Kidney tubule cell (primary cell): ENCODE measurements at regions not wholly inside any gene's neighbourhood (a gene's known extent, or its start where the extent isn't known, plus 50 kb on each side); places are given as distances from the start of the nearest gene placed in this dataset.
A peak's percentile ranks its signal among the peaks of the same experiment; 100 is the strongest.

Experiments used
- DNase-seq: peaks from one replicate; pipeline ENCODE4 v3.0.0-alpha.2; 2018; ENCODE audit warnings: low spot score

DNA sequence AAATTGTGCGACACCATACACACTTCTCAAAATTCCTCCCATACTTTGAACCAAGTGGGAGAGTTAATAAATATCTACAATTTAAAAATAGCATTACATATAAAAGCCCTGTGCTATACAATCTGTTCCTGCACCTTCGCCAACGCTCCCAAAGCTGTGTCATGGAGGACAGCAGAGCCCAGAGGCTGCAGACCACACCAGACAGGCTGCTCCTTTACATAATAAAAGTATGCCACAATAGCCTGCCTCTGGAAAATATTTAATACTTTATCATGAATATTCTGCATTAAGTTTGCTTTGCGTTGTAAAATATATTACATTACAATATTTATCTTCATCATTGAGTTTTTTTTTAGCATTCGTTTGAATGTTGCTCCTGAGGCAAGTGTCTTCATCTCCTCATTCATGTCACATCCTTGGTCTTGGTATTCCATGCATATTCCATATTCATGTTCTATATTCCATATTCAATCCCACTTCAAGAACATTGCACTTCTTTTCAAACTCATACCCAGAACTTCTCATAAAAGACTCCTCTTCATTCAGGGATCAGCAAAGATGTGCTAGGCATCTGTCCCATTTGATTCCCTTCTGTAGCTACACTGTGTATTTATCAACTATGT, 663.9 kb downstream of the POM121L12 start:
- DNase-seq, result no peak

DNA sequence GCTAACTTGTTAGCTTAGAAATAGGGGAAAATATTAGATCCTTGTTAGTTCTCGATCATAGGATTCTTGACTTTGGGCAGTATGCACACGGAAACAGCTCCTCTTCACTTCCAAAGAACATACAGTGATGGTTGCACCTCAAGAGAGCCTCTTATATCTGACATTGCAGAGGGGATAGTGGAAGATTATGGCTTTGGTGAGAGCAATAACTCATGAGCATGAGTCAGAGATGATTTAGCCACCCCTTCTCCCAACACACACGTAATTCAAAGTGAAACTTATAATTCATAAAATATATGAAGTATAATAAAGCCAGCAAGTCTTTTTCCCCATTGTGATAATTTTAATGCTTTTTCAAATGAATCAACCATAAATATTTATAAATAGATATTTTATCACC, 683.7 kb downstream of the POM121L12 start:
- no peak for DNase-seq

DNA sequence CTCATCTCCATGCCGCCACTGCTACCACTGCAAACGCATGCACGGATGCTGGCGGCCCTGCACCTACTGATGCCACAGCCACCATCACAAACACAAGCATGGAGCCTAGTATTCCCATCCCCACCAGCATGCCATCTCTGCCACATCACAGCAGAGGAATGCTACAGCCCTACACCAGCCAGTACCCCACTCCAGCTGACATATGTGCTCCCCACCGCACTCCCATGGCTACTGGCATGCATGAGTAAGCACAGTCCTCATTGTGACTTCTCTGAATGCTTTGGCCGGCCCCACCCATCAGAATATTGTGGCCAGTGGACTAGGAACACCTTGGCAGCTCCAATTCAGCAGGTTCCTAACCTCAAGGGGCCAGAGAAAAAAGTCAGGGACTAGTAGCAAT, 705.5 kb downstream of the POM121L12 start:
- peak; percentile 28 for DNase-seq

DNA sequence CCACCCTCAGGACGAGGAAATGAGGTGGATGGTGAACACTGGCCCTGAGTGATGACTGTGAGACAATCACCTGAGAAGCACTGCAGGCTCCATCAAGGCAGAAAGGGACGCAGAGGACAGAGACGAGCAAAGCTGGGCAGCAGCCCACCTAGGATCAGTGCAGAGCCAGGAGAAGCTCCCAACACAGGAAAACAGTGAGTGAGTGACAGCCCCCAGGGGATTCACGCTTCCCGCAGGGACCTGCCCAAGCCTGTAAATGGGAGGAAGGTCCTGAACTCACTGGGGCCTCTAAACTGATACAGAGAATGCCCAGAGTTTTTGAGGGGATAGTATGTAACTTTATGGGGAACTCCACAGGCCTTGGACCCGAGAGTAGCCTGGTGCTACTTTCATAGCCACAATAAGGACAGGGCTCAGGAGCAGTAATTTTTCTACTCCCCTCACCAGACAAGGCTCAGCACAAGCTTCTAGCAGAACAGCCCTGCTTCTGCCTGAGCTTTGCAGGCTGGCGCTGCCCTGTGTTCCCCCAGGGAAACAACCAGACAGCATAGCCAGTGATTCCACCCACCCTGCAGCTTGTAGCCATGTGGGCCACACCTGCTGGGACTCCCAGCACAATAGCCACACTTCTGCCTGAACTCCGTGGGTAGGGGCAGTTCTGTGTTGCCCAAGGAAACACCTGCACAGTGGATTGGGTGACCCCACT, 708.4 kb downstream of the POM121L12 start:
- no peak for DNase-seq

DNA sequence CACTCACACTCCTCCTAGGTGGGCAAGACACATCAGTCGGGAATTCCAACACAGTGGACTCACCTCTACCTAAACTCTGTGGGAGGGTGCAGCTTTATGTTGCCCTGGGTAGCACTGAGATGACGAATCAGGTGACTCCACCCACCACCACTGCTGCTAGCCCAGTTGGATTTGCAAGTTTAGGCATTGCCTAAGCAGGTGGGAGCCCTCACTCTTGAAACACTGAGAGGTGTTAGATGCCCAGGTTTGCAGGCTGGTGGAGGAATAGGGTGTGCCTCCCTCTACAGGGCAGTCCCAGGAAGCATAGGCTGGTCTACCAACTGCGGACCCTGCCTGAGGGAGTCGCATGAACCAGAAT, 708.9 kb downstream of the POM121L12 start:
- no peak for DNase-seq

DNA sequence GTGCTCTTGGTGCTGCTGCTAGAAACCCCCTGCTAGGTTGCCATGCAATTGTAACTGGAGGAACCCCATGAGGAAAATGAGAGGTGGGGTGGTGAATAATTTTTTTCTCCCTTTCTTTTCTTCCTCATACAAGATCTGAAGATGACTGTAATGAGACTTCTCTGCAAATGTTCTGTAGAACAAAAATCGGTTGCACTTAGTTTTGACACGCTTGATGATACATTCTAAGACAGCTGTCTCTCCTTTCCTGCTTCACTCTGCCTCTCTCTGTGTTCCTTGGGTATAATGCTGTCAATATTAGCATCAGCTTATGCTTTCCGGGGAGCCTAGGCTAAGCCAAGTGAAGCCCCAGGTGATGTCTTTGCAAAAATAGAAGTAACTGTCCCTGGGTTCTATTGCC, 721.5 kb downstream of the POM121L12 start:
- no peak for DNase-seq

DNA sequence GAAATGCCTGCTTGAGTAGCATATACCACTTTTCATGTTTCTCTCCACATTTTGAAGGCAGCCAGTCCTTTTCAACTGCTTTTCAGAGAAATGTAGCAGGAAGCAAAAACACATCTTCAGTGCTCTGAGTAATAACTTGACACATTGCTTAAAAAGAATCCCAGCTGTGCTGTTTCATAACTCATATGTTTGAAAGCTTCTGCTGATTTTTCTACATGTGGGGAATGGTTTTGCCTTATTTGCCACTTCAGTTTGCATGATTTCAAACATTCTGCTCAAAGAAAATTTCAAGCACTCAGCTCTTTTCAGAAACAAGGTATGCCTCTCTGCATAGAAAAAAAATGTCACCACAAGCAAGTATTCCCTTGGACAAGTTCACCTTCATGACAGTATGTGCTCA, 732.8 kb downstream of the POM121L12 start:
- DNase-seq, result no peak

DNA sequence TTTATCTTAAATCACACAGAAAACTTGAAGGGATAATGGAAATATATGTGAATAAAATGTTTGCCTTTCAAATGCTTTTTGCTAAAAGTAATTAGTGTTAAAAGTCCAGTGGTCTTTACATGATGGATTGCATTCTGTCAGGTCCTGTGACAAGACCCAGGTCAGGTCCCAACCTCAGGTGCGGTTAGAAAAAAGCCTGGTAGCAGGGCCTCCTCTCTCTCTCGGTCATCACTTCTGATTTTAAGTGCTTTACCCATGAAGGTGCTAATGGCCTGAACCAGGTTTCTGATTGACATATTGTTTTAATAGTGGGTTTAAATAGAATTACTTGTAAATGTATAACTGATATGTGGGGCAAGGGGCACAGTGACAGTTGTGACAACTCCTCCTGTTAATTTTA, 736.3 kb downstream of the POM121L12 start:
- DNase-seq, result no peak

DNA sequence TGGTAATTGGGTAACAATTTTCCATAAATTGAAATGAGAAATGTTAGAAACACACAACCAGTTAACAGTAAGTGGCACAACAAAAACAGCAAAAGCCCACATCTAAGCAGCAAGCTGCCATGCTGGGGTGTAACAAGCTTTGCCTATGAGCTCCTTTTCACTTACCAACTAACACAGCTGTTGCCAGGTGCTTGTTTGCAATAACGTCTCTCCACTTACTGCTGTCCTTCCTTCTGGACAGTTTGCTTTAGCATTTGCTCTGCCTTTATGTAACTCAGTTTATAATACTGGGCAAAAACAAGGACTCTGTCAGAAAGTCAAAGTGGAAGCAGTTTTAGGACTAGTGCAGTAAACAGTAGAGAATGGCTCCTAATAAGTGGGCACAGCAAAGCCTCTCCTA, 740.9 kb downstream of the POM121L12 start:
- no peak for DNase-seq

DNA sequence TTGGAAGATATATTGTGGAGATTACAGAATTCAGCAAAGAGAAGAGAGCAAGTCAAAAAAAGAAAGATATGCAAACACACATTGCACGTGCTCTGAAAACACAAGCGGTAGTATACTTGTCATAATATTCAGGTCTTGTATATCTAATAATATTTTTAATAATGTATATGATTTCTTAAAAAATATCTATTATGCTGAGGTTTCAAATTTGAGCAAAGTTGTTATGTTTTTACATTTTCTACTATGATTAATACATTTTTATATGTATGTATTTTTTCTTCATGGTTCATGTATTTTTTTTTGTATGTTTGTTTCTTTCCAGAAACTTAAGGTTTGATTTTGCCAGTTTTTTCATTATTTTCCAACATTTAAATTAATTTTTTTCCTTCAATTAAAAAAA, 752.4 kb upstream of the VSTM2A start:
- DNase-seq, result no peak

DNA sequence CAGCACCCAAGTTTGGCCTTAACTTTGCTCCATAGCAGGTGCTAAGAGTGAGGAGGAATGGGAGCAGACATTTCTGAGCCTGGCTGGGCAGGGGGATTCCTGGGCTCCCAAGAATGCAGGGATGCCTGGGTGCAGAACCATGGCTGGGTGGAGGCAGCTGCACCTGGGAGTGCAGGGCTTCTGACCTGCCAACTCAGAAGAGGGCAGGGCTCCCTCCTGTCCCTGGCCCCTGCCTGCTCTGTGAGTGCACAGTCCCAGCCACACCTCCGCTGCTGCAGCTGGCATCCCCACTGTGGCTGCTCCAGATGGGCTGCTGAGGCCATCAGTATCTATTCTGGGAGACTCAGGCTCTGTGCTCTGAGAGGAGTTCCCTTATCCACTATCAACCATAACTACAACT, 747.4 kb upstream of the VSTM2A start:
- no peak for DNase-seq

DNA sequence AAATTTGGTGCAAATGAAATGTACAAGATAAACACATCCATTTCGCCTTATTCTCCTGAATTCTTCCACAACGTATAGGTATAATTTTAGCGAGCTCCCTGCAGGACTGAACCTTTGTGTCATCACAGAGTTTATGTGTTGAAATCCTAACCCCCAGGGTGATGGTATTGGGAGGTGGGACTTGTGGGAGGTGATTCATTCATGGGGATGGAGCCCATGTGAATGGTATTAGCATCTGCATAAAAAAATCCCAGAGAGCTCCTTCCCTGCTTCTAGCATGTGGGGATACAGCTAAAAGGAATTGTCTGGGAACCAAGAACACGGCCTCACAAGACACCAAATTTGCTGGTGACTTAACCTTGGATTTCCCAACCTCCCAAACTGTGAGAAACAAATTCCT, 741.4 kb upstream of the VSTM2A start:
- peak; percentile 4 for DNase-seq

DNA sequence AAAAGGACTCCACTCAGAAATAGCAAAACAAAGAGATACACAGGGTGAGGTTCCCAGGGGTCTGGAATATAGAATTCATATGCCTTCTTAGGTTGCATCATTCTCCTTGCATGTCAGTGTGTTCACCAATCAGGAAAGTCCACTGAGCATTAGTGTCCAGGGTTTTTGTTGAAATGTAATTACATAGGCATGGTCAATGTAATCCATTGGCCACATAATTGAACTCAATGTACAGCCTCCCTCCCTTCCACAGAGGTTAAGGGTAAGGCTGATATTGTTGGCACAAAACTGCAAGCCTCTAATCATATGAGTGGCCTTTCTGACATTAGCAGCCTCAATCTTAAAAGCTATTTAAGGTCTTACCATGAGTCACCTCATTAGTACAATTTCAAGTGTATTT, 736.1 kb upstream of the VSTM2A start:
- DNase-seq, result no peak

DNA sequence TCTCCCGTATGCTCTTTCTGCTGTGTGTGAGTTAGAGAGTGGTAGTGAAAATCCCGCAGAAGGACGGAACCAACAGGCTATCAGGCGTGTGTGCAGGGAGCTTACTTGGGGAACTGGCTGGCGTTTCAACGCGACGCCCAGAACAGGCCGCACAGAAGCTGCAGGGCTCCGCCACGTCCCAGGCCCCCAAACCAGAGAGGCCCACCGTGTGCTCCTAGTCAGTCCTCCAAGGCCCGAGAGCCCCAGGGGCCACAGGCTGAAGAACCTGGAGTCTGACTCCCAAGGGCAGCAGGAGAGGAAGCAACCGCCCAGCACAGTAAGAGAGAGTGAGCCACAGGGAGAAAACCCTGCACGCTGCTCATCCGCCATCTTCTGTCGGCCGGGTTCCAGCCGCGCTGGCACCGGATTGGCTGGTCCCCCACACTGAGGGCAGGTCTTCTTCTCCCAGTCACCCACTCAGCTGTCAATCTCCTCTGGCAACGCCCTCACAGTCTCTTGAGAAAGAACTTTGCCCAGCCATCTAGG, 730.6 kb upstream of the VSTM2A start:
- DNase-seq, result no peak

DNA sequence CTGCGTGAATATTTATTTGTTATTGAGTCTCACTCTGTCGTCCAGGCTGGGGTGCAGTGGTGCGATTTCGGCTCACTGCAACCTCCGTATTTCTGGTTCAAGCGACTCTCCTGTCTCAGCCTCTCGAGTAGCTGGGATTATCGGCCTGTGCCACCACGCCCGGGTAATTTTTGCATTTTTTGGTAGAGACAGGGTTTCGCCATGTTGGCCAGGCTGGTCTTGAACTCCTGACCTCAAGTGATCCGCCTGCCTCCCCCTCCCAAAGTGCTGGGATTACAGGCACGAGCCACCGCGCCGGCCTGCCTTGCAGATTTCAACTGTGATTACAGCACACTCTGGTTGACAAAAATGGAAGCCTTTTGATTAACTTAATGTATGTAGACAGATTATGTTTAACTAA, 730.0 kb upstream of the VSTM2A start:
- DNase-seq, result no peak

DNA sequence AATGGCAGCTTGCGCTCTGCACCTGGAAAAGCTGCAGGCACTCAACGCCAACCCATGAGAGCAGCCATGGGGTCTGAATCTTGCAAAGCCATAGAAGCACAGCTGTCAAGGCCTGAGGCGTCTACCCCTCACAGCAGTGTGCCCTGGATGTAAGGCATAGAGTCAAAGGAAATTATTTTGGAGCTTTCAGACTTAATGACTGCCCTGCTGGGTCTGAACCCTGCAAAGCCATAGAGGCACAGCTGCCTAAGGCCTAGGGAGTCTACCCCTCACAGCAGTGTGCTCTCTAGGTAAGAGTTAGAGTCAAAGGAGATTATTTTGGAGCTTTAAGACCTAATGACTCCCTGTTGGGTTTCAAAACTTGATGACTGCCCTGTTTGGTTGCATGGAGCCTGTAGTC, 706.9 kb upstream of the VSTM2A start:
- DNase-seq, result no peak

DNA sequence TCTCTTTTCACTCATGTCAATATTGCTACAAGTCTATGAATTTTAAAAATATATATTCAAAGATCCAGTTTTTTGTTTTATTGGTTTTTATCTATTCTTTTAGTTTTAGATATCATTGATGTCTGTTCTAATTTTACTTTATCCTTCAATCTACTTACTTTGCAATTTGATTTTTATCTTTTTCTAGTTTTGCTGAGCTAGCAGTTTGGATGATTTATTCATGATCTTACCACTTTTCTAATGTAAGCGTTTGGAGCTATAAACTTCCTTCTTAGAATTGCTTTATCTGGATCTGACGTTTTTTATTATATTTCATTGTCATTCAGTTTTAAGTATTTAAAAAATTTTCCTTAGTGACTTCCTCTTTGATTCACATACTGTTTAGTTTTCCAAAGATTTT, 664.5 kb upstream of the VSTM2A start:
- DNase-seq, result no peak

DNA sequence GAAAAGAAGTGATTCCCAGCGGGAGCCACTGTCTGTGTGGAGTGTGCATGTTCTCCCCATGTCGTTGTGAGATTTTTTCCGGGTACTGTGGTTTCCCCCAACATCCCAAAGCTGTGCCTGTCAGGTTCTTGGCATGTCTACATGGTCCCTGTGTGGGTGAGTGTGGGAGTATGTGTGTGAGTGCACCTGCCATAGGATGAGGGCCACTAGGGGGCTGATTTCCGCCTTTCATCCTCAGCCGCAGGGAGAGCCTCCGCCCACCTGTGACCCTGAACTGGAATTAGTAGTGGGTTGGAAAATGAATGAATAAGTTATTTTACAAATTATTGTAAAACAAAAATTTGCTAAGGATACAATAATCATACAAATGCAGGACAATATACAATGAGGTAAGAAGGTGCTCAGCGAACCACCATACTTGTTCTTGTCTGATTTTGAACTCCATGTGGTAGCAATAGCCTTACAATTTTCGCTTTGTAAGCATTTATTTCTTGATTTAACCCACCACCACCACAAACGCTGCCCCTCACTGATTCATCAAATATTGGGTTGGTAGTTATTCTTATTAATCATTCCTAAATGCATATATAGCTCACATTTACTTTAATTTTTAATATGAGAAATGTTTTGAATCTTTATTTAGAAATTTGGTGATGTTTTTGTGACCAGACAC, 641.2 kb upstream of the VSTM2A start:
- DNase-seq, result no peak

DNA sequence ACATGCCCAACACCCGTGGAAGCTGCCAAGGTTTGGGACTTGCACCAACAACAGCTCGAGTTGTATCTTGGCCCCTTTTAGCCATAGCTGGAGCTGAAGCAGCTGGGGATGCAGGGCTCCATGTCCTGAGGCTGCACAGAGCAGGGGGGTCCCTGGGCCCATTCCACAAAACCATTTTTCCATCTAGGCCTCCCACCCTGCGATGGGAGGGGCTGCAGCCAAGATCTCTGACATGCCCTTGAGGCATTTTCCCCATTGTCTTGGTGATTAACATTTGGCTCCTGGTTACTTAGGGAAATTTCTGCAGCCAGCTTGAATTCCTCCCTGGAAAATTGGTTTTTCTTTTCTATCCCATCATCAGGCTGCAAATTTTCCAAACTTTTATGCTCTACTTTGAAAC, 637.8 kb upstream of the VSTM2A start:
- no peak for DNase-seq

DNA sequence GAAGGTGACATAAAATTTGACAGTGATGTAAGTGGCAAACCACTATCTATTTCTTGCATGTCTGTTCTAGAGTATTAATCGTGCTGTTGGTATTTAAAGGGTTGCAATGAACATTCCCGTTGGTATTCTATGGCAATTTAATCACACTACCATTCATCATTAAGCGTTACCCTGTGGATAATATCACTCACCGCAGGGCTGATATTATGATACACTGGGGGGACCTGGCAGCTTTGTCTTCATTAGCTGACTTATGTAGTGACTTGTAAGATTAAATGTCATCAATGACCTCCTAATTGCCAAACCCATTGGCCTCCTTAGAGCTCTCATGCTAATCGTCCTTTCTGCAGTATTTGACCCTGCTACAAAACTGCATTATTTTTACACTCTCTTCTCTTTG, 624.5 kb upstream of the VSTM2A start:
- no peak for DNase-seq

DNA sequence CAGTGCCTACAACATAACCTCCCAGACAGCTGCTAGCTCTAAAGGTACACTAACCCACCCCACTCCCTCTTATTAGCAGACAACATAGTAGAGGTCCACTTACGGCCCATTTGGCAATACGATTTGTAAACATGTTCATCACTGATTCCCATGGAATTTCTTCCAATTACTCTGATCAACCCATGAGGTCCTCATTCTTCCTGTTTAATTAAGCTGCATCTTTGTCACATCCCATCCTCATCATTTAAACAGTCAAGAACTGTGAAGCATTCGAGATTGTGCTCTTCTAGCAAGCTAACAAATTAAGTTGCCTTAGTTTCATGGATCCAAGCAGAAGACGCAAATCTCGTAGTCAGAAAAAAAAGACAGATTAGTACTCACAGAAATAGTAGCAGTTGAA, 622.2 kb upstream of the VSTM2A start:
- DNase-seq, result no peak

DNA sequence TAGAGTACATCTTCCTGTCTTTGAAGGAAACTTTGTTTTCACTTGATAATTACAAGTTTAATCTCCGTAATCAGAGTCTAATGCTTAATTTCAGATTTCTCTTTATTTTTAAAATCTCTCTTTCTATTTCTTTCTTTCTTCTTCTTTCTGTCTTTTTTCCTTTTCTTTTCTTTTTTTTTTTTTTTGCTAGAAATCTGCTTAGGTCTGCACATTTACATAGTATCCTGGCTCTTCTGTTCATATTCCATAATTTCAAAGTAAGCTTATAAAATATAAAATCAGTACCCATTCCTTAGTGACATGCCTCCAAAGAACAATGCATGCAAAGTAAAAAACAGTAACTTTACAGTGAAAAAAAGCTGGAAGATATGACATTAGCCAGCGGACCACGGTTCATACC, 601.7 kb upstream of the VSTM2A start:
- no peak for DNase-seq

DNA sequence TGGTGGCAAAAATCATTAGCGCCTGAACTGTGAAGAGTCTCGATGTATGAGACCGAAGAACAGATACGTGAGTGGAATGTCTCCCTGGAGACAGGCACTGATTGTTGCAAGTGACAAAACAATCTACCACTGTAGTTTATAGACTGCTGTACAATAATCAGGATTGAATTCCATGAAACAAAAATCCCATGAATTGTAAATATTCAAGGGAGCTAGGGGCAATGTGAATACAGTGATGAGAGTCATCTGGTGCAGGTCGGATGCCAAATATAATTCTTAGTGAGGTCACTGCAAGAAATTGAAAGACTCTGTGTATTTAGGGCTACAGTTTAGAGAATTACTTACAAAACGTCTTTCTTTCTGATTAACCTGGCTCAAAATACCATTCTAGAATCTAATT, 594.4 kb upstream of the VSTM2A start:
- no peak for DNase-seq

DNA sequence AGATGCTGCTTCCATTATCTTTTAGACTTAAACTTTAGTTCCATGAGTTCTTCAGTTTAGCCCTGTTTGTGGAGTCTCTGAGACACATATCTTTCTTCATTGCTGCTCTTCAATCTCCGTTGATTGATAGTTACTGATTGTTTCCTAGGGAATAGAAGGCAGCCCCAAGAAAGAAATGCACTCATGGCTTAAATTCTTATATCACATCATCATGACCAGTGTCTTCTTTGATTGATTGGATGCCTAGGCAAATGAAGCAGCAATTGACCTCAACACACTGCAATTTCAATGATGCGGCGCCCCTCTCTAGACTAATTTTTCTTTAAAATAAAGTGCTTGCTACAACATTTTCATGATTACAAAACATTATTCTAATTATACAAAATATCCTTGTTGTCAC, 576.5 kb upstream of the VSTM2A start:
- no peak for DNase-seq
